BLaER1 (cell line): ENCODE measurements at regions not wholly inside any gene's neighbourhood (a gene's known extent, or its start where the extent isn't known, plus 50 kb on each side); places are given as distances from the start of the nearest gene placed in this dataset.

Experiments used
- H3K27ac ChIP-seq: shearing (Covaris generic); formaldehyde crosslinking; 2 replicates; pipeline ENCODE4 v1.8.1; 2022
- H3K27me3 ChIP-seq: shearing (Covaris generic); formaldehyde crosslinking; 2 replicates; pipeline ENCODE4 v1.8.1; 2022
- H3K36me3 ChIP-seq: shearing (Covaris generic); formaldehyde crosslinking; 2 replicates; pipeline ENCODE4 v1.8.1; 2022
- H3K4me1 ChIP-seq: shearing (Covaris generic); formaldehyde crosslinking; 2 replicates; pipeline ENCODE4 v1.8.1; 2022
- H3K4me2 ChIP-seq: shearing (Covaris generic); formaldehyde crosslinking; 2 replicates; pipeline ENCODE4 v1.8.1; 2022
- H3K4me3 ChIP-seq: shearing (Covaris generic); formaldehyde crosslinking; 2 replicates; pipeline ENCODE4 v1.8.1; 2022
- H3K9ac ChIP-seq: shearing (Covaris generic); formaldehyde crosslinking; 2 replicates; pipeline ENCODE4 v1.8.1; 2022
- H3K9me3 ChIP-seq: shearing (Covaris generic); formaldehyde crosslinking; 2 replicates; pipeline ENCODE4 v1.8.1; 2022
- H4K20me1 ChIP-seq: shearing (Covaris generic); formaldehyde crosslinking; 2 replicates; pipeline ENCODE4 v1.8.1; 2022
- Cebpa-rat ChIP-seq: shearing (Covaris generic); IDR thresholded peaks from 2 replicates; pipeline ENCODE4 v1.8.1; 2022

DNA sequence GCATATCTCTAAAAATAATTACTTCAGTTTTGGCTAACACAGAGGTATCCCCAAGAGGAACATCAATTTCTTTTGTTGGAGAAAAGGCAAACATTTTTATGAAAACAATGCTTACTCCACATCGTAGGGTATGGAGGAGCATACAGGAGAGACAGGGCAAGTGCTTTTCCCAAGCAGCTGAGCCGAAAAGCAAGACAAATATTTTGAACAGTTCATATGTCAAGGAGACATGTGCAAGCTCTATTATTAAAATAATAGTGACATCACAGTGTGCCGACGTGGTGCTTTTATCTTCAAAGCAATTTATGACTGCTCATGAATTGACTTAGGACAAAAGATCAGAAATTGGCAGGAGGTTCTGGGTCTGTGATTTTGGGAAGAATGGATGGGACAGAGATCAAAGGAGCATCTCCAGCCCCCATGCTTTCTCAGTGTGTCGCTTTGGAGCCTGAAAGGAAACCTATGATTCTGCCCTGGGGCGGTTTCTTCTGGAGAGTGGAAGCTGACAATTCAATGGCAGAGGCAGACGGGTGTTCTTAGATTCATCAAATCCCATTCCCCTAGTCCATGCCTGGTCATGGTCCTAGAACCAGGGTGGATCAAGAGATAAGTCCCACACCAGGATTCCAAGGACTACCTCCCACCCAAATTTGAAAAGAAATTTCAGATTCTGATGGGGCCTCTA is 97.1 kb downstream of the JCAD start:
- peaks cover 37% of the 10 kb centered on the region for H3K4me1 ChIP-seq
- H4K20me1 ChIP-seq, result peaks cover 5% of the 10 kb centered on the region; the same call in 1 of the 2 replicates
- TF ChIP-seq Cebpa-rat, result no peak
- H3K4me3 ChIP-seq, result no peak overlapping the region
- H3K27ac ChIP-seq, result no peak overlapping the region
- no peaks in the 10 kb centered on the region for H3K36me3 ChIP-seq
- H3K27me3 ChIP-seq, result no peaks in the 10 kb centered on the region
- H3K9ac ChIP-seq, result no peak overlapping the region
- no peak overlapping the region for H3K4me2 ChIP-seq
- H3K9me3 ChIP-seq, result no peaks in the 10 kb centered on the region

DNA sequence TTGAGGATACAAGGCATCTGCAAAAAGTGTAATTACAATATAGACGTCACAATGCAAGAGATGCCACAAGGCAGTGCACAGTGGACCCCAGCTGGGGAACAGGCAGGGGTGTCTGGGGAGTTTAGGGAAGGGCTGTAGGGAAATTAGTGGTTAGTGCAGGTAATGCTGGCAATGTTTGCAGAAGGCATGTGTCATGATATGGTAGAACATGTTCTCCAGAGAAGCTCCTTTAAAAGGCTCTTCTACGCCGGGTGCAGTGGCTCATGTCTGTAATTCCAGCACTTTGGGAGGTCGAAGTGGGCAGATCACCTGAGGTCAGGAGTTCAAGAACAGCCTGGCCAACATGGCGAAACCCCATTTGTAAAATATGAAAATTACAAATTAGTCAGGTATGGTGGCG is 98.0 kb downstream of the JCAD start:
- Histone ChIP-seq H3K27ac (no peak overlapping the region), H4K20me1 (peaks cover 6% of the 10 kb centered on the region; the same call in 1 of the 2 replicates), H3K9me3 (peaks cover 3% of the 10 kb centered on the region), H3K4me2 (peak overlapping the region; percentile 6), H3K4me1 (peaks cover 42% of the 10 kb centered on the region), H3K9ac (no peak overlapping the region), H3K36me3 (no peaks in the 10 kb centered on the region), H3K27me3 (no peaks in the 10 kb centered on the region), H3K4me3 (no peak overlapping the region)
- no peak for TF ChIP-seq Cebpa-rat

DNA sequence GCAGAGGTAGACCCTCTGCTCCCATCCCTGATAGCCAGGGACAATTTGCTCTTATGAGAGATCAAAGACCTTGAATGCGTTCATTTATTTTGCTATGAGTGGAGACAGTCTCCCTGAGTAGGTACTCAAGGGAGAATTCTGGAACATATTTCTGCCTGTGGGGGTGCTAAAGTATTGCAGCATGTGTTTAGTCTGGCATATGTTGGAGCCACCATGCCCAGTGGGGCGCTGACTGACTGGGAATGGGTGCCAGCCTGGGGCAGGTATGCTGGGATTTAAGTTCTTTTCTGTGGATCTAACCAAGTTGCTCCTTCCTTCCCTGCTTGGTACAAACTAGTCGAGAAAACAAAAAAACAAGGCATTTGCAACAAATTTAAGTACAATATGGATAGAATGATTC is 99.1 kb downstream of the JCAD start:
- Histone ChIP-seq H4K20me1 (peaks cover 6% of the 10 kb centered on the region; the same call in 1 of the 2 replicates), H3K4me3 (no peak overlapping the region), H3K9ac (no peak overlapping the region), H3K36me3 (no peaks in the 10 kb centered on the region), H3K27me3 (no peaks in the 10 kb centered on the region), H3K27ac (no peak overlapping the region), H3K4me1 (peaks cover 39% of the 10 kb centered on the region), H3K9me3 (peaks cover 8% of the 10 kb centered on the region), H3K4me2 (no peak overlapping the region)
- TF ChIP-seq Cebpa-rat, result no peak

DNA sequence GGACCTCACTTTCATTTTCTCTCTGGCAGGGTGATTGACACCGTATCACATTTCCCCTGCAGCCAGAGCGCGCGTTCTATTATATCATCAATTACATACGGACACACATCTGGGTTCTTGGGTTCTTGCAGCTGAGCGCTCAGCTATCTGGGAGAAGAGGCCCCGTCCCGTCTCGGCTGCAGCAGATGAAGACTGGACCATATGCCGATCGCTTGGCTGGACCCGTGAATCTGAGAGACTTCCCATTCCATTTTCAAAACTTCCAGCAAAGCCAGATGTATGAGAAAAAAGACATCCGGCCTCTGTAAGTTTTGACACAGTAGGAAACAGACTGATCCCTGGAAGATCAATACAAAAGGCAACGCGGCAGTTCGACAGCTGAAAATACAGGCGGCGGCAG is 99.8 kb downstream of the JCAD start:
- Histone ChIP-seq H3K4me1 (peaks cover 39% of the 10 kb centered on the region), H3K27ac (no peak overlapping the region), H3K4me2 (no peak overlapping the region), H3K9ac (no peak overlapping the region), H4K20me1 (peaks cover 6% of the 10 kb centered on the region; the same call in 1 of the 2 replicates), H3K9me3 (peaks cover 8% of the 10 kb centered on the region), H3K4me3 (no peak overlapping the region), H3K36me3 (no peaks in the 10 kb centered on the region), H3K27me3 (no peaks in the 10 kb centered on the region)
- no peak for TF ChIP-seq Cebpa-rat

DNA sequence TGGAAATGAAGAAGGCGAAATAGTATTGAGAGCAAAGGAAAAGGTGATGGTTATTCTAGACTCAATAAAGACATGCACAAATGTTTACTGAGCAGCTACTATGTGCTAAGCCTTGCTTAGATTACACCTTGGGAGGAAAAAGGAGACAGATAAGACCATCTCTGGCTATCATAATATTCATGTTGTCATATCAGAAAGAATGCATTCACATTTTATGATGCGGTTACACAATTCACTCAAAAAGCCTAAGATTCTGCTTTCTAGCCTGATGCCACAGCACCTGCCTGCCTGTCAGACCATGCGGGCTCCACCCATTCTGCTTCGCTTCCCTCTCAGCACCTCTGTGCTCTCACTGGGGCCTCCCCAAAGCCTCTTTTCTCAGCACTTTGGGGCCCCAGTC is 100.9 kb downstream of the JCAD start:
- Histone ChIP-seq H3K9me3 (peaks cover 8% of the 10 kb centered on the region), H4K20me1 (peaks cover 6% of the 10 kb centered on the region; the same call in 1 of the 2 replicates), H3K27me3 (no peaks in the 10 kb centered on the region), H3K4me3 (no peak overlapping the region), H3K9ac (no peak overlapping the region), H3K27ac (no peak overlapping the region), H3K4me1 (peaks cover 39% of the 10 kb centered on the region), H3K36me3 (no peaks in the 10 kb centered on the region), H3K4me2 (peak overlapping the region; percentile 68)
- no peak for TF ChIP-seq Cebpa-rat

DNA sequence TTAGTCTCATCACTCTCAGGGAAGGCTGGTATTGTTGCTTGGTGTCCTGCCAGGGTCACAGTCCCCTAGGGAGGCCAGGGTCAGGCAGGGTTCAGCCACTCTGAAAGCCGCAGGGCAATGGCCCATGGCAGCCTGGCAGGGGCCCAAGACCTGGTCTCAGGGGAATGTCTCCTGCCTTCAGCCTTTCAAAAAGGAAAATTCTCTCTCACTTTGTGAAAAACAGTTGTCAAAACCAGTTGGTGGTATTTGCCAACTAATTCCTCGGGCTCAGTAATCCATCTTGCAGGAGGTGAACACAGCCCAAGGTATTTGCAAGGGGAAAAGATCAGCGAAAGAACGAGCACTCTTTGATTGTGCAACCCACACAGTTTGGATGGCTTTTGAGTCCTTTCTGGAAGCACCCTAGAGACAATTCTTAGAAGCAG is 101.5 kb downstream of the JCAD start:
- peaks cover 6% of the 10 kb centered on the region; the same call in 1 of the 2 replicates for H4K20me1 ChIP-seq
- no peaks in the 10 kb centered on the region for H3K36me3 ChIP-seq
- peaks cover 8% of the 10 kb centered on the region for H3K9me3 ChIP-seq
- peak overlapping the region; percentile 68 for H3K4me2 ChIP-seq
- no peak overlapping the region for H3K4me3 ChIP-seq
- H3K9ac ChIP-seq, result no peak overlapping the region
- H3K4me1 ChIP-seq, result peaks cover 39% of the 10 kb centered on the region
- no peak overlapping the region for H3K27ac ChIP-seq
- H3K27me3 ChIP-seq, result no peaks in the 10 kb centered on the region
- TF ChIP-seq Cebpa-rat, result peak; percentile 90

DNA sequence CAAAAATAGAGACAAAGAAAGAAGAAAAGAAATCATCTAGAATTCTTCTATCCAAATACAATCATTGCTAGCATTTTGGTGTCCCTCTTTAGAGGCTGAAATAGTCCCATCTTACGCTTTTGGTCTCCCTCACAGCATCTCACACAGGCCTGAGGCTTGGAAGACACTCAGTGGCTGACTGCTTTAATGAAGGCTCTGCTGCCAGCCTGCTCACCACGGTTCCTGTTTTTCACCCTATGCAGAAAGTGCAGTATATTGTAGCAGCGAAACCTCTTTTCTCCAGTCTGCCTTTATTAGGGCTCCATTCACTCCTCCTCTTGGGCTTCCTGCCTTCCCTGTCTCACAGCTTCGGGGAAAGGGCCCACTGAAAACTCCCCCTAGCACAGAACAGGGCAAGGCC is 102.2 kb downstream of the JCAD start:
- Histone ChIP-seq H3K4me3 (no peak overlapping the region), H3K9me3 (peaks cover 8% of the 10 kb centered on the region), H3K4me2 (peak overlapping the region; percentile 68), H4K20me1 (peaks cover 6% of the 10 kb centered on the region; the same call in 1 of the 2 replicates), H3K36me3 (no peaks in the 10 kb centered on the region), H3K27me3 (no peaks in the 10 kb centered on the region), H3K4me1 (peaks cover 39% of the 10 kb centered on the region), H3K9ac (no peak overlapping the region), H3K27ac (no peak overlapping the region)
- no peak for TF ChIP-seq Cebpa-rat

DNA sequence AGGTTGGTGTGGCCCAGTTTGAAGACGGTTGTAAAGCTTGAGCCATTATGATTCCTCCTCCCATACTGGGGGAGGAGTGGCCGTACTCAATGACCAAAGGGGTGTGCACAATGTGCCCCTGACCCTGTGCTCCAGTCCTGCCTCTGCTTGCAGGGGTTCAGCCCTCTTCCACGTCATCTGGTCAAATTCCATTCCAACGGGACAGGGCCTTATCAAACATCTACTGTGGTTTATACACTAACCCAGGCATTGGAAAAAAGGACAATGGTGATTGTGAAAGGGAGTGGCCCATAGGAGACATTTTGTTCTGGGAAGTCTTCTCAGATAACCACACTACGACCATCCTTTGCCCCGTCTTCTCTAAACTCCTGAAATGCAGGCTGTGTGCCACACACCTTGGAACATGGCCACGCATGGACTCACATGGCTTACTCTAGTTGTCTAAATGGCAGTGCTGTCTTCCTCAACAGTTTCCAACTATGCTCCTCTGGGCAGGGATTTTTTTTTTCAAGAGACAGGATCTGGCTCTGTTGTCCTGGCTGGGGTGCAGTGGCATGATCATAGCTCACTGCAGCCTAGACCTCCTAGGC is 103.0 kb downstream of the JCAD start:
- Histone ChIP-seq H3K27ac (no peak overlapping the region), H3K9ac (no peak overlapping the region), H3K4me1 (peaks cover 36% of the 10 kb centered on the region), H4K20me1 (peaks cover 6% of the 10 kb centered on the region; the same call in 1 of the 2 replicates), H3K9me3 (peaks cover 8% of the 10 kb centered on the region), H3K27me3 (no peaks in the 10 kb centered on the region), H3K36me3 (no peaks in the 10 kb centered on the region), H3K4me3 (no peak overlapping the region), H3K4me2 (0 out of 2 replicates have a peak overlapping the region, but pooled peaks have one; percentile 1)
- no peak for TF ChIP-seq Cebpa-rat

DNA sequence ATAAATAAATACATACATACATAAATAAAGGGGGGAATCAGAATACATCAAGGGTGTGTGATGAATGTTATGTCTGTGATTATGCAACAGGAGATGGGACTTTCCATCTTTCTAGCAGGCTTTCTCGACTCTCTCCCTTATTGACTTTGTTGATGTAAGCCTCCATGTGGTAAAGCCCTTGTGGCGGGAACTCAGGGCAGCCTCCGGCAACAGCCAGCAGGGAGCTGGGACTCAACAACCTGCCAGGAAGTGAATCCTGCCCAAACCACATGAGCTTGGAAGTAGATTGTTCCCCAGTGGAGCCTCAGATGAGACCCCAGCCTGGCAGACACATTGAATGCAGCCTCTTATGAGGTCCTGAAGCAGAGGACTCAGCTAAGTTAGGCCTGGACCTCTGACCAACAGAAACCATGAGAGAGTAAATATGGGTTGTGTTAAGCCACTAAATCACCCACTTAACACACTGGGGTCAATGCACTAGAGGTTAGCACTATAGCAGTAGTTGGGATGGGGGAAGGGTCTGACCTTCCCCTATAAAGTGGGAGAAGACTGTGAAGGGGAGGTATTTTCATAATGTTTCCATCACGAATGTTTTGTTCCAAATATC is 104.0 kb downstream of the JCAD start:
- no peaks in the 10 kb centered on the region for H3K27me3 ChIP-seq
- peaks cover 8% of the 10 kb centered on the region for H3K9me3 ChIP-seq
- H3K27ac ChIP-seq, result no peak overlapping the region
- no peak for TF ChIP-seq Cebpa-rat
- H3K9ac ChIP-seq, result no peak overlapping the region
- no peak overlapping the region for H3K4me2 ChIP-seq
- H3K4me3 ChIP-seq, result no peak overlapping the region
- H4K20me1 ChIP-seq, result peaks cover 6% of the 10 kb centered on the region; the same call in 1 of the 2 replicates
- peaks cover 28% of the 10 kb centered on the region for H3K4me1 ChIP-seq
- H3K36me3 ChIP-seq, result no peaks in the 10 kb centered on the region

DNA sequence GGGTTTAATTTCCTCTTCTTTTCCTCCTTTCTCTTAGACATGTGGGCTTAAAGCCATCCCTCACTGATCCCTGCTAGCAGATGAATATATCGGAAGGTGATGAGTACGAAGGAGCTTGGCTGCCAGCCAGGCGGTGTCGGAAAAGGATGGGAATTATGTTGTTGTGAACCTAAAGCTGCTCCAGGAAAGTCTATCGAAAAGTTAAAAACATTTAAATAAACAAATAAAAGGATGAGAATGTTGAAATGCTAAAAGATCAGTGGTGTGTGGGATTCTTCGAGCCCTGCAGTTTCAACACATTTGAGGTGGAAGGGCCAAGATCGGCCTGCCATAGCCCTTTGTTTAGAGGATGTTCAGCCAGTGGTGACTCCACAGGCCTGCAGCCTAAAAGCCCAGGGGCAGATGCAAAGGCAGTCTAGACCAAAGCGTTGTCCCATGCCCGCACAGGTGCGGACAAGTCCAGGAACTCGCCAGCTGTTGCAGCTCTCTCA is 107.9 kb downstream of the JCAD start:
- no peak for TF ChIP-seq Cebpa-rat

More for the DNA sequence above, 107.9 kb downstream of the JCAD start:
- peaks cover 6% of the 10 kb centered on the region for H3K9me3 ChIP-seq
- no peak overlapping the region for H3K9ac ChIP-seq
- peaks cover 6% of the 10 kb centered on the region for H3K4me1 ChIP-seq
- H4K20me1 ChIP-seq, result no peaks in the 10 kb centered on the region
- H3K4me3 ChIP-seq, result no peak overlapping the region
- no peak overlapping the region for H3K27ac ChIP-seq
- no peak overlapping the region for H3K4me2 ChIP-seq
- H3K36me3 ChIP-seq, result no peaks in the 10 kb centered on the region
- no peaks in the 10 kb centered on the region for H3K27me3 ChIP-seq
